ENCODE measurements at regions not wholly inside any gene's neighbourhood (a gene's known extent, or its start where the extent isn't known, plus 50 kb on each side); places are given as distances from the start of the nearest gene placed in this dataset.

GRCh38 chr6:153816366-153816765, 222.7 kb upstream of the OPRM1 start:
- intact Hi-C loops (cut with DNase I; ENCODE audit: low total_unique reads) = no loop called here
- H3K27ac ChIP-seq = no peak overlapping the region
- no peak overlapping the region for H3K4me3 ChIP-seq
- H3K36me3 ChIP-seq = no peaks in the 10 kb centered on the region
- no peaks in the 10 kb centered on the region for H3K27me3 ChIP-seq (replicated peaks in 1 of 7)
- H3K4me1 ChIP-seq = no peaks in the 10 kb centered on the region
- 51 to 71% (median 67%) methylated on average over 3 of the region's 3 CpGs for WGBS, 5 donors
- peaks cover 0 to 40% (median 31%) of the 10 kb centered on the region in 8 donors for H3K9me3 ChIP-seq
- no peak for TF ChIP-seq POLR2AphosphoS5 (IDR thresholded peaks at IDR 0.05)
- TF ChIP-seq CTCF (IDR thresholded peaks at IDR 0.05 in 8 of 11, conservative IDR thresholded peaks at IDR 0.05 in 3 of 11) = no peak
- TF ChIP-seq POLR2A (IDR thresholded peaks at IDR 0.05) = no peak
- DNase-seq = no peak

- TF ChIP-seq POLR2AphosphoS5 (IDR thresholded peaks at IDR 0.05) (no peak), POLR2A (IDR thresholded peaks at IDR 0.05) (no peak), CTCF (IDR thresholded peaks at IDR 0.05 in 8 of 11, conservative IDR thresholded peaks at IDR 0.05 in 3 of 11) (no peak)
- 20 to 70% (median 24%) methylated on average over 1 of the region's 1 CpG for WGBS, 5 donors
- H3K27me3 ChIP-seq (replicated peaks in 1 of 7) = no peaks in the 10 kb centered on the region
- H3K4me3 ChIP-seq = no peak overlapping the region
- DNase-seq = no peak
- H3K27ac ChIP-seq = no peak overlapping the region
- intact Hi-C loops (cut with DNase I; ENCODE audit: low total_unique reads) = no loop called here
- no peaks in the 10 kb centered on the region for H3K36me3 ChIP-seq
- no peaks in the 10 kb centered on the region for H3K4me1 ChIP-seq
- H3K9me3 ChIP-seq = peaks cover 0 to 41% (median 31%) of the 10 kb centered on the region in 8 donors
Measured at GRCh38 chr6:153814136-153814535, 224.9 kb upstream of the OPRM1 start.

- Histone ChIP-seq H3K27me3 (replicated peaks in 1 of 7) (no peaks in the 10 kb centered on the region), H3K4me3 (no peak overlapping the region), H3K27ac (no peak overlapping the region), H3K36me3 (no peaks in the 10 kb centered on the region), H3K4me1 (no peaks in the 10 kb centered on the region), H3K9me3 (no peaks in the 10 kb centered on the region)
- intact Hi-C loops (cut with DNase I; ENCODE audit: low total_unique reads) = no loop called here
- no peak for TF ChIP-seq CTCF (IDR thresholded peaks at IDR 0.05 in 8 of 11, conservative IDR thresholded peaks at IDR 0.05 in 3 of 11)
- TF ChIP-seq POLR2A (IDR thresholded peaks at IDR 0.05) = no peak
- no peak for TF ChIP-seq POLR2AphosphoS5 (IDR thresholded peaks at IDR 0.05)
- WGBS, 5 donors = 68 to 81% (median 72%) methylated on average over 5 of the region's 5 CpGs
- no peak for DNase-seq
Measured at GRCh38 chr6:153804755-153805330, 234.2 kb upstream of the OPRM1 start.

GRCh38 chr6:153801917-153802316, 237.1 kb upstream of the OPRM1 start:
- WGBS, 5 donors = 48 to 82% (median 66%) methylated on average over 2 of the region's 2 CpGs

More at GRCh38 chr6:153801917-153802316, 237.1 kb upstream of the OPRM1 start:
- Histone ChIP-seq H3K27ac (no peak overlapping the region), H3K4me1 (no peaks in the 10 kb centered on the region), H3K36me3 (no peaks in the 10 kb centered on the region), H3K4me3 (no peak overlapping the region), H3K9me3 (no peaks in the 10 kb centered on the region), H3K27me3 (replicated peaks in 1 of 7) (no peaks in the 10 kb centered on the region)
- TF ChIP-seq POLR2AphosphoS5 (IDR thresholded peaks at IDR 0.05) (no peak), CTCF (IDR thresholded peaks at IDR 0.05 in 8 of 11, conservative IDR thresholded peaks at IDR 0.05 in 3 of 11) (no peak), POLR2A (IDR thresholded peaks at IDR 0.05) (no peak)
- intact Hi-C loops (cut with DNase I; ENCODE audit: low total_unique reads) = no loop called here
- DNase-seq = no peak
